GM12864 (cell line): ENCODE measurements at regions not wholly inside any gene's neighbourhood (a gene's known extent, or its start where the extent isn't known, plus 50 kb on each side); places are given as distances from the start of the nearest gene placed in this dataset.

Experiments used
- DNase-seq: peaks from one replicate; pipeline ENCODE4 v3.0.0-alpha.2; 2011; ENCODE audit warnings: low read depth
- H3K4me3 ChIP-seq: 2 replicates; pipeline ENCODE4 v1.5.1; 2011; ENCODE audit warnings: mild to moderate bottlenecking, low read depth, low read length, control low read depth
- CTCF ChIP-seq: IDR thresholded peaks from 2 replicates; pipeline ENCODE4 v1.5.1; 2011; ENCODE audit warnings: low read depth, mild to moderate bottlenecking, moderate library complexity, low read length, control low read depth, inconsistent platforms; ENCODE audit errors: missing control alignments

GRCh38 chr2:22035361-22035830 lies 911.6 kb downstream of the TDRD15 start:
- no peak for TF ChIP-seq CTCF
- no peak overlapping the region for H3K4me3 ChIP-seq
- DNase-seq: no peak

- TF ChIP-seq CTCF: no peak
- no peak for DNase-seq
- H3K4me3 ChIP-seq: no peak overlapping the region
Measured at GRCh38 chr2:22037274-22037673, 913.5 kb downstream of the TDRD15 start.

- no peak for TF ChIP-seq CTCF
Measured at GRCh38 chr2:22043784-22044183, 920.0 kb downstream of the TDRD15 start.

GRCh38 chr2:22055784-22056620 lies 932.2 kb downstream of the TDRD15 start:
- TF ChIP-seq CTCF: no peak
- no peak overlapping the region for H3K4me3 ChIP-seq
- DNase-seq: no peak

More at GRCh38 chr2:22043784-22044183, 920.0 kb downstream of the TDRD15 start:
- H3K4me3 ChIP-seq: no peak overlapping the region
- DNase-seq: no peak

- H3K4me3 ChIP-seq: no peak overlapping the region
- no peak for TF ChIP-seq CTCF
Measured at GRCh38 chr2:22056621-22057132, 932.9 kb downstream of the TDRD15 start.

GRCh38 chr2:22062679-22063078 lies 938.9 kb downstream of the TDRD15 start:
- no peak overlapping the region for H3K4me3 ChIP-seq
- TF ChIP-seq CTCF: no peak
- DNase-seq: no peak

More at GRCh38 chr2:22056621-22057132, 932.9 kb downstream of the TDRD15 start:
- DNase-seq: no peak
